HEK293T (cell line): ENCODE measurements at regions not wholly inside any gene's neighbourhood (a gene's known extent, or its start where the extent isn't known, plus 50 kb on each side); places are given as distances from the start of the nearest gene placed in this dataset.

ENCODE experiments used
- CTCF ChIA-PET: fragments of 350-600 bp; formaldehyde crosslinking; extraction: SDS; loops from one replicate; lab custom pipeline; 2021; ENCODE audit warnings: antibody characterized with exemption, inconsistent platforms; lab: Yijun Ruan, JAX
- POLR2A ChIA-PET: fragments of 350-600 bp; formaldehyde crosslinking; extraction: SDS; loops from one replicate; lab custom pipeline; 2020; ENCODE audit warnings: antibody characterized with exemption, inconsistent platforms; lab: Yijun Ruan, JAX
- DNase-seq: peaks from one replicate; pipeline ENCODE4 v3.0.0; 2012; ENCODE audit warnings: mixed read lengths; ENCODE audit errors: extremely low spot score
- ARNT ChIP-seq: fragments of 450-650 bp; IDR thresholded peaks from 2 replicates; pipeline ENCODE4 v1.6.1; 2017; ENCODE audit warnings: mild to moderate bottlenecking
- BHLHE40 ChIP-seq: fragments of 450-650 bp; IDR thresholded peaks from 2 replicates; pipeline ENCODE4 v1.6.1; 2016; ENCODE audit warnings: mild to moderate bottlenecking, moderate library complexity, borderline replicate concordance
- CTBP1 ChIP-seq: fragments of 450-650 bp; IDR thresholded peaks from 2 replicates; pipeline ENCODE4 v1.6.1; 2016; ENCODE audit warnings: borderline replicate concordance
- ELF4 ChIP-seq: fragments of 450-650 bp; IDR thresholded peaks from 2 replicates; pipeline ENCODE4 v1.6.1; 2017; ENCODE audit warnings: antibody characterized with exemption
- FOXA1 ChIP-seq: fragments of 450-650 bp; IDR thresholded peaks from 2 replicates; pipeline ENCODE4 v1.6.1; 2016; ENCODE audit warnings: mild to moderate bottlenecking
- FOXK2 ChIP-seq: fragments of 450-650 bp; IDR thresholded peaks from 2 replicates; pipeline ENCODE4 v1.6.1; 2016; ENCODE audit warnings: mild to moderate bottlenecking
- FOXM1 ChIP-seq: fragments of 450-650 bp; IDR thresholded peaks from 2 replicates; pipeline ENCODE4 v1.6.1; 2017; ENCODE audit warnings: mild to moderate bottlenecking, borderline replicate concordance
- HDGF ChIP-seq: fragments of 450-650 bp; IDR thresholded peaks from 2 replicates; pipeline ENCODE4 v1.6.1; 2017; ENCODE audit warnings: antibody characterized with exemption, borderline replicate concordance
- L3MBTL2 ChIP-seq: fragments of 450-650 bp; conservative IDR thresholded peaks from 2 replicates; pipeline ENCODE4 v1.6.1; 2016; ENCODE audit warnings: mild to moderate bottlenecking
- LEF1 ChIP-seq: fragments of 450-650 bp; IDR thresholded peaks from 2 replicates; pipeline ENCODE4 v1.6.1; 2017; ENCODE audit warnings: mild to moderate bottlenecking, borderline replicate concordance
- NFRKB ChIP-seq: fragments of 450-650 bp; IDR thresholded peaks from 2 replicates; pipeline ENCODE4 v1.6.1; 2016; ENCODE audit warnings: mild to moderate bottlenecking, moderate library complexity
- PKNOX1 ChIP-seq: fragments of 450-650 bp; IDR thresholded peaks from 2 replicates; pipeline ENCODE4 v1.6.1; 2016
- SP1 ChIP-seq: fragments of 450-650 bp; IDR thresholded peaks from 2 replicates; pipeline ENCODE4 v1.6.1; 2017
- SUZ12 ChIP-seq: fragments of 450-650 bp; IDR thresholded peaks from 2 replicates; pipeline ENCODE4 v1.6.1; 2016; ENCODE audit warnings: mild to moderate bottlenecking
- TARDBP ChIP-seq: fragments of 450-650 bp; IDR thresholded peaks from 2 replicates; pipeline ENCODE4 v1.6.1; 2016
- ZNF384 ChIP-seq: fragments of 450-650 bp; IDR thresholded peaks from 2 replicates; pipeline ENCODE4 v1.6.1; 2016

- TF ChIP-seq ZNF384 (no peak), BHLHE40 (no peak), SP1 (no peak), NFRKB (no peak), HDGF (no peak), FOXA1 (no peak), PKNOX1 (no peak), LEF1 (no peak), L3MBTL2 (no peak), CTBP1 (no peak)
- POLR2A ChIA-PET: no interaction called here
- CTCF ChIA-PET: no interaction called here
- no peak for DNase-seq
Observed at GRCh38 chr11:86152006-86152862, 83.3 kb upstream of the PICALM start.

DNA sequence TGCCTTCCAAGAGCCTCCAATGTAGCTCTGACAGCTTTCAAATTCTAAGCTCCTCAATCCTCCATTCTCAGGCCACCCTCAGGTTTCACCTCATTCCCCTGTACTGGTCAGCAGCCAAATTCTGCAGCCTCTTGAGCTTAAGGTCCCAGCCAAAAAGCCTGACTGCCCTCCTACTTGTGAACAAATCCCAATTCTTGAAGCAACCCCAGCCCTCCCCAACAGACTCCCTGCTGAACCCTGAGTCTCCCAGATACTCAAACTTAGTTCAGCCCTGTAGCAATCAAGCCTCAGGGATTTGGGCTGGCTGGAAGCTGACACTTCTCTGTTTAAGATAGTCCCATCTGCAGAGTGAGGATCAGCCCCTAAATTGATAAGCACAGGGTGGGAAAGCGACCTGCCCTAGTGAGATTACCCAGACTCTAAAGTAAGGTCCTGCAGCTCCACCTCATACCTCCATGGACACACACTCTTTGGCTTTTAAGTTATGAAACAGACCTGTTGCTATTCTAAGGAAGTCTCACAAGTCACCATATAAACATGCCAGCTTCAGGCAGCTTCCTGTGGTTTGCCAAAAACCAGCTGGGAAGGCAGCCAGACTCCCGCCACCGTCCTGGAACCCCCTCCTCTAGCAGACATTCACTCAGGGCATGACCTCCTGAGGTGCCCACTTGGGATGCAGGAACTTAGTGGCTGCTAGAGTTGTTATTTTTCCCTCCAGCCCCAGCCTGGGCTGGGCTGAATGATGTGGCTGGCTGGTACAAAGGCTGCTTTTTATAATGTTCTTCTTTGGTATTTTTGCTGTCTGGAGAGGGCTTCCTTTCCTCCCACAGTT is 82.5 kb upstream of the PICALM start:
- ChIA-PET POLR2A (no interaction called here), CTCF (interaction anchor here (0.6 kb wide), 1 partner anchor 243 kb away, joined by 5 read pairs; no protein-coding TSS in a partner anchor)
- TF ChIP-seq FOXM1: no peak
- no peak for TF ChIP-seq CTBP1
- no peak for TF ChIP-seq NFRKB
- no peak for TF ChIP-seq PKNOX1
- no peak for TF ChIP-seq ARNT
- no peak for TF ChIP-seq BHLHE40
- TF ChIP-seq ELF4: no peak
- no peak for TF ChIP-seq HDGF
- no peak for TF ChIP-seq ZNF384
- TF ChIP-seq SUZ12: no peak
- TF ChIP-seq SP1: no peak
- TF ChIP-seq FOXK2: no peak
- TF ChIP-seq FOXA1: no peak
- TF ChIP-seq L3MBTL2: no peak
- no peak for TF ChIP-seq TARDBP
- TF ChIP-seq LEF1: no peak
- DNase-seq: no peak

DNA sequence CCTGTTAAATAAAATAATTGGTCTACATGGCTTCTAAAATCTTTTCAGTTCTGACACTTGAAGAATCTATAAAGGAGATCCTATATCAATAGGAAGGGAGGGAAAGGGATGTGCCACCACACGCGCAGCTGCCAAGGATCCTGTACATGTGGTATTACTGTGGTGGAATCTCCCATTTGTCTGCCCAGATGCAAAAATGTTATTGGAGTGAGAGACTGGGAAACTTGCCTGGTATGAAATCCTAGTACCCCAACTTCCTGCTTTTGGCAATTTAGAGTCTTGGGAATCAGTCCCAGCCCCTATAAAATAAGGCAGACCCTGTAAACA is 81.9 kb upstream of the PICALM start:
- CTCF ChIA-PET: interaction anchor here (0.6 kb wide), 1 partner anchor 242 kb away, joined by 5 read pairs; no protein-coding TSS in a partner anchor
- DNase-seq: no peak
- POLR2A ChIA-PET: no interaction called here
- TF ChIP-seq PKNOX1 (no peak), ARNT (no peak), SP1 (no peak), L3MBTL2 (no peak), FOXK2 (no peak), ELF4 (no peak)

- TF ChIP-seq LEF1 (no peak), HDGF (no peak), FOXK2 (no peak), FOXA1 (no peak), CTBP1 (no peak), PKNOX1 (no peak), TARDBP (no peak), FOXM1 (no peak), ELF4 (no peak), SUZ12 (no peak), BHLHE40 (no peak), ZNF384 (no peak), NFRKB (no peak), ARNT (no peak), L3MBTL2 (no peak), SP1 (no peak)
- ChIA-PET POLR2A (no interaction called here), CTCF (no interaction called here)
- no peak for DNase-seq
Observed at GRCh38 chr11:86149792-86150191, 80.9 kb upstream of the PICALM start.

DNA sequence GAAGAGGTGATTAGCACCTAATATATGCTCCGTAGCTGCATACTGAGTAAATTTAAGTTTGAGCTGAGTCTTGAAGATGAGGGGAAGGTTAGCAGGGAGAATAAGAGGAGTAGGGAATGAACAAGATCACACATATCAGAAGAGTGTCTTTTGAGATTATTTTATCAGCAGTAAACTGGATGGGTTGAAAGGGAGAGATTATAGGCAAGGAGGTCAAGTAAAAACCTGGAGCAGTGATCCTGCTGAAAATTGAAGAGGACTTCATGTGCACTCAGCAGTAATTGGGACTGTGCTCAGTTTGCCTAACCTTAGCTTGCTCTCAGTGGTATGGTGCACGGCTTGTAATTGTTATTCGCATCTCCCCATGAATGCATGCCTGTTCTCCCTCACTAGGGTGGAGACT is 79.5 kb upstream of the PICALM start:
- TF ChIP-seq FOXM1 (no peak), SP1 (no peak), SUZ12 (no peak), ZNF384 (no peak), NFRKB (no peak), L3MBTL2 (no peak), HDGF (no peak), ELF4 (no peak), TARDBP (no peak), LEF1 (no peak), PKNOX1 (no peak), CTBP1 (no peak)
- ChIA-PET POLR2A (no interaction called here), CTCF (no interaction called here)
- DNase-seq: no peak
